Vagina (tissue), 2 donors: ENCODE measurements at regions not wholly inside any gene's neighbourhood (a gene's known extent, or its start where the extent isn't known, plus 50 kb on each side); places are given as distances from the start of the nearest gene placed in this dataset.

Experiments
- CTCF ChIP-seq, 3 experiments: fragments of 450-650 bp in 2 of 3; fragments of 200-600 bp in 1 of 3; sonication (generic) in 1 of 3; IDR thresholded peaks; one replicate each; pipeline ENCODE4 v1.5.1; 2017 to 2019; ENCODE audit warnings: antibody characterized with exemption in 3 of 3, mild to moderate bottlenecking in 2 of 3, moderate library complexity in 2 of 3
- POLR2A ChIP-seq, 2 donors: fragments of 450-650 bp; IDR thresholded peaks; one replicate each; pipeline ENCODE4 v1.6.1; 2017; ENCODE audit warnings: antibody characterized with exemption in 2 of 2, mild to moderate bottlenecking in 2 of 2, moderate library complexity in 2 of 2

GRCh38 chr5:165410476-165410875 lies 1905.1 kb downstream of the MAT2B start:
- TF ChIP-seq POLR2A (IDR thresholded peaks at IDR 0.05) (no peak), CTCF (IDR thresholded peaks at IDR 0.05) (no peak)
